NCI-H1417 (cell line): ENCODE measurements at regions not wholly inside any gene's neighbourhood (a gene's known extent, or its start where the extent isn't known, plus 50 kb on each side); places are given as distances from the start of the nearest gene placed in this dataset.

Experiments
- DNase-seq, 3 experiments: peaks; one replicate each; lab custom pipeline; 2025; lab: John Stamatoyannopoulos, UW

- DNase-seq = no peak
Measured at GRCh38 chr11:69918231-69918937, 99.2 kb upstream of the FGF3 start.

GRCh38 chr11:69918938-69919650 lies 99.9 kb upstream of the FGF3 start:
- peak; percentile 22 to 51 (median 24) for DNase-seq

- DNase-seq = no peak
Measured at GRCh38 chr11:69919659-69920344, 100.6 kb upstream of the FGF3 start.

- DNase-seq = no peak
Measured at GRCh38 chr11:69920345-69921127, 101.3 kb upstream of the FGF3 start.

- DNase-seq = no peak
Measured at GRCh38 chr11:69921128-69922014, 102.2 kb upstream of the FGF3 start.

GRCh38 chr11:69922015-69922595 lies 102.9 kb upstream of the FGF3 start:
- no peak for DNase-seq

- DNase-seq = no peak
Measured at GRCh38 chr11:69922596-69923111, 103.4 kb upstream of the FGF3 start.

- no peak for DNase-seq
Measured at GRCh38 chr11:69923196-69923595, 104.0 kb upstream of the FGF3 start.

GRCh38 chr11:69923641-69924307 lies 104.6 kb upstream of the FGF3 start:
- no peak for DNase-seq

- DNase-seq = no peak
Measured at GRCh38 chr11:69924308-69925161, 105.3 kb upstream of the FGF3 start.

GRCh38 chr11:69925366-69926196 lies 106.4 kb upstream of the FGF3 start:
- DNase-seq = no peak

- DNase-seq = no peak
Measured at GRCh38 chr11:69926376-69927050, 107.3 kb upstream of the FGF3 start.

GRCh38 chr11:69928121-69928520 lies 108.9 kb upstream of the FGF3 start:
- no peak for DNase-seq

GRCh38 chr11:69928975-69929374 lies 109.8 kb upstream of the FGF3 start:
- no peak for DNase-seq

- no peak for DNase-seq
Measured at GRCh38 chr11:69930081-69931059, 111.2 kb upstream of the FGF3 start.
